ENCODE measurements at regions not wholly inside any gene's neighbourhood (a gene's known extent, or its start where the extent isn't known, plus 50 kb on each side); places are given as distances from the start of the nearest gene placed in this dataset.

DNA sequence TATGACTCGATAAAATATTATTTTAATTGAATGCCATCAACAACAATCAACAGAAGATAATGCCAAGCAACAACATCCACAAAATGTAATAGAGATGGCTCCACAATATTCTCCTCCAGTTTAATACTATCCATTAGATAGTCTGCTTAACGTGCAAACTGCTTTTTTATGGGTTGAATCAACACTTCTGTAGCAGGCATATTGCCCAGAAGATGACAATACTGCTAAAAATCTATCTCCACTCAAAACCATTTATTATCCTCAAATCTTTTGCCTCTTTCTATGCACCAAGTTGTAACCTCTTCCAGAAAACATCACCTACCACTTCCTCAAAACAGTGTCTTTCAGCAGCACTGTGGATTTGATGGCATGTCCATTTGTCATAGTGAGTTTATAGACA, 295.7 kb upstream of the LMCD1 start:
- DNase-seq: no peak

GRCh38 chr3:8206971-8207617, 294.5 kb upstream of the LMCD1 start:
- no peak for DNase-seq

DNA sequence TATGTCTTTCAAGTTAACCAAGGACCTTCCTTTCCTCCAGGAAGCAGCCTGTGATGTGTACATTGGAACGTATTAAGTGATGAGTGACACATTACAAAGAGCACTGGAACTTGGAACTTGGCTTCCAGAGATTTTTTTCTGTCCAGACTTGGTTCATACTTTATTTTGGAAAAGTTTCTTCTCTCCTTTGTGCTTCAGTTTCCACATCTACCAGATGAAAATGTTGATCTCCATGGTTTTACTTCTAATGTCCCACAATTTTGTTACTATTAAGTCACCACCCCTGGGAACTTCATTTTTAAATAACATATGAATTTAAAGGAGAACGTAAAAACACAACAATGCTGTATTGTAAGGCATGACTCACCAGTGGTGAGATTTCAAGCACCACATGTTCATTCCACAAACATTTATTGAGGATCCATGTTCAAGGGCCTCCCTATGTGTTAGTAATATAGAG, 290.7 kb upstream of the LMCD1 start:
- DNase-seq: no peak

- DNase-seq: no peak
These were observed 288.8 kb upstream of the LMCD1 start for GRCh38 chr3:8212794-8213193.

GRCh38 chr3:8213286-8213685, 288.3 kb upstream of the LMCD1 start:
- no peak for DNase-seq

DNA sequence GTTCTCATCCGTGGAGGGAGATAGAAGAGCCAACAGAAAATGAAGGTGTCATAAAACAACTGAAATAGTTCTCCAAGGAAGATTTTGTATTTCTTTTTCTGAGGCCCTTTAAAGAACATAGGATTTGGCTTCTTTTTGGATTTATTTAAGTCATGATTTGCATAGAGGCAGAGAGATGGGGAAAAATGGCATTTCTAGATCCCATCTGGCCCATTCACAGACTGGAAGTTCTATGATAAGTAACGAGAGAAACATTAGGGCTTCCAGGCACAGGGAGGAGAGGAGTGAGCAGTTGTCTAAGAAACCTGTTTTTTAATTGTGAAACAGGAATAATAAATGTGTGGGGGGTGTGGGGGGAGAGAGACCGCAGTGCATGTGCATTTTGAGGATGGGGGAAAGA, 285.8 kb upstream of the LMCD1 start:
- no peak for DNase-seq

DNA sequence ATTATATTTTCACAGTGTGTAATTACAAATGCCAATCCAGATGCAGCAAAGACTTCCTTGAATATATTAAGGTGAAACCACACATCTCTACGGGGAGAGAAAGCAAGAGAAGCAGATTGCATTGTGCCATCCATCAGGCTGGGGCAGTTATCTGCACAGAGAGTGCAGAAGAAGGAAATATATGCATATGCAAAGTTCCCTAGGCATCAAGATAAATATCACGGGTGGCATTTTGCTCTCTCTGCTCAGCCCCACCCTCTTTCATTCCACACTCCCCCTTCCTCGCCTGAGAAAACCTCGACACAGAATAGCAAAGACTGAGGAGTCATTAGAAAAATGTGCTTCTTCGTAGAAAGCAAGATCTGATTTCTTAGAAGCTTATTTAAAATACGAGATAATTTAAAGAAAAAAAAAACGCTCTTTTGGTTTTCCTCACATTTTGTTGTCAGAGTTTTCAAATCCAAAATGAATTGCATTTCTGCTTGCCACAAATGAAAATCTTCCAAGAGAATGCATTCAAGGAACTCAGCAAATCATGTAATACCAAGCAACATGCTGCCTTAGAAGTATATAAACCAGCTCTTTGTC, 283.2 kb upstream of the LMCD1 start:
- DNase-seq: no peak

DNA sequence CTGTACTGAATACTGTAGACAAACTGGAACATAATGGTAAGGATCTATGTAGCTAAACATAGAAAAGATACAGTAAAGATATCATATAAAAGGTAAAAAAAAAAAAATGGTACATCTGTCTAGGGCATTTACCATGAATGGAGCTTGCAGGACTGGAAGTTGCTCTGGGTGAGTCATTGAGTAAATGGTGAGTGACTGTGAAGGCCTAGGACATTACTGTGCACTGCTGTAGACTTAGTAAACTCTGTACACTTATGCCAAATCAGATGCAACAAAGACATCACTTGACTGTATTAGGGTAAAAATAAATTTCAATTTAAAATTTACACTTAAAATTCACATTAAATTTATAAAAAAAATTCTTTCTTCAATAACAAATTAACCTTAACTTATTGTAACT, 281.3 kb upstream of the LMCD1 start:
- no peak for DNase-seq

GRCh38 chr3:8223766-8224165, 277.9 kb upstream of the LMCD1 start:
- DNase-seq: no peak

DNA sequence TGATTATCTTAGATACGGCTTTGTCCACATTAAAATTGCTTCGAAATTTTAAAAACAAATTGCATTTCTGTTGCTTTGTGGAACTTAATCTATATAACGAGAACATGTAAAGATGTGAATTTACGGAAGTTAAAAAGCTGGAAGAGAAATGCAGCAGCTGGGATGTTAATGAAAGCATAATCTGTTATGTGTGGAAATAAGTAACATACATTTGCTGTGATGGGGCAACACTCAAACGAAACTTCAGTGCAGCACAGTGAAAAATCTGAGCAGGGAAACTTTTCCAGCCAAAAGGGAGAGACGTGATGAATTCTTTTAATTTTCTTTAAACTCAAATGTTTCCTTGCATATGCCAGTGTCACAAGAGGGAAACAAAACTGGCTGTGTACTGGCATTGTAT, 276.7 kb upstream of the LMCD1 start:
- no peak for DNase-seq

GRCh38 chr3:8233938-8234337, 267.7 kb upstream of the LMCD1 start:
- DNase-seq: no peak

DNA sequence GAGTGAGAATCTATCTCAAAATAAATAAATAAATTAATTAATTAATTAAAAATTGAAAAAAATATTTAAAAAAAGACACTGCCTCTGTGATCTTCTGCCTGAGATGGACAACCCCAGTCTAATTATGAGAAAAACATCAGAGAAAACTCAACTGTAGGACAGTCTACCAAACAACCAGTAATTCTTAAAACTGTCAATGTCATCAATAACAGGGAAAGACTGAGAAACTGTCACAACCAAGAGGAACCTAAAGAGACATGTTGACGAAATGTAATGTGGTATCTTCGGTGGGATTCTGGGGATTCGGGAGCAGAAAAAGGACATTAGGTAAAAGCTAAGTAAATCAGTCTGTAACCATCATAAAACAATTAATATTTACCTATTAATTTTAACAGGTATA, 265.4 kb upstream of the LMCD1 start:
- no peak for DNase-seq

DNA sequence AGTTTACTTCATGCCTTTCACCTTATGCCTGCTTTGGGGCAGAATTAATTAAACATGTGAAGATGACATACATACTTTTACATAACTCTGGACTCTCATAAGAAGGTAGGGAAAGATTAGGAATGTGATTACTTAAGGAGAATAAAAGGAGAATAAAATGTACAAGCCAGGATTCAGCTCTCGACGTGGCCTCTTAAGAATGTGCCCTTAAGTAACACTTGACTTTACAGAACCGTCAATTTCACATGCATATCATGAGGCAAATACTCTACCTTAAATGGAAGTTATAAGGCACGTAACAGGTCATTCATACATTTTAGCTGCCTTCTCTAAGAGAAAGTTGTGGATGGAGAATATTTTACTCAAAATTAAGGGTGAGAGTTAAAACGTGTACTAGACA, 263.7 kb upstream of the LMCD1 start:
- no peak for DNase-seq

- no peak for DNase-seq
These were observed 263.2 kb upstream of the LMCD1 start for GRCh38 chr3:8238432-8238831.

- DNase-seq: no peak
These were observed 262.5 kb upstream of the LMCD1 start for GRCh38 chr3:8239095-8239494.

DNA sequence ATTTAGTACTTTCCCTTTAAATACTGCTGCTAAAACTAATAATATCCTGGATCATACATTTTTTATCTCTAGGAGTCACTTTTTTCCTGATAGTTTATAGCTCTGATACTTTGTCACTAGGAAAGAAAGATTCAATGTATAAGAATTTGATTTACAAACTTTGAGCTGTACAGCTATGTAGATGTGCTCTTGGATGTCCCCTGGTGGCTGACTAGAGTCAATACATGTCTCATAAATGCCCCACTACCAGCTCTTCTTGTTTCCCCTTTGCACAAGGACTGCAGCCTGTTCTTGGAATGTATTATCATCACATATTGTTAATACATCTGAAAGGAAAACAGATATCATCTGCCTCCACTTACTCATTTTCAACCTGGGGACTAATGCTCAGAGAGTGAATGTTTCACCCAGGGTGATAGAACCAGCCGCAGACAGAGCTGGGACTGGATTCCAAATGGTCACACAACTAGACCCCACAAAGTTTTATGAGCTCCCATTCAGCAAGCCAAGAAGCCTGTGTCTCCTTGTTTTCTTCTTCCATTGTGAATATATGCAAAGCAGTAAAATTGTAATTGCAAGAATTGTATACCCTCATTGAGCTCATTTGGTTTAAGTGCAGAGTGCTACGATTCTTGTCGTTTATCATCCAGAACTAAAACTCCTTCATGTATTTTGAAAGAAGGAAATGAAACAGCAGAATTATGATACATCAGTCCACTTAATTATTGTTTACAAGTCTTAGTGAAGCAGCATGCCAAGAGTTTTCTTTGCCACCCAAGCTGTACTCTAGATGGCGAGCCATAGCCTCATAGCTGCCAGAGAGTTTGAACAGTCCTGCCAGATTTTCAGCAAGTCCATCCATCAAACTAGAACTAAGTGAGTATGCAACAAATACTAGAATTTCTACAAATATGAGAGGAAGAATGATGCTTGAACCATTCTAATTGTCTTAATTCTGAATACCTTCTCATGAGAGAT, 261.6 kb upstream of the LMCD1 start:
- no peak for DNase-seq

GRCh38 chr3:8246070-8246469, 255.6 kb upstream of the LMCD1 start:
- no peak for DNase-seq

- no peak for DNase-seq
These were observed 248.4 kb upstream of the LMCD1 start for GRCh38 chr3:8253201-8253600.

DNA sequence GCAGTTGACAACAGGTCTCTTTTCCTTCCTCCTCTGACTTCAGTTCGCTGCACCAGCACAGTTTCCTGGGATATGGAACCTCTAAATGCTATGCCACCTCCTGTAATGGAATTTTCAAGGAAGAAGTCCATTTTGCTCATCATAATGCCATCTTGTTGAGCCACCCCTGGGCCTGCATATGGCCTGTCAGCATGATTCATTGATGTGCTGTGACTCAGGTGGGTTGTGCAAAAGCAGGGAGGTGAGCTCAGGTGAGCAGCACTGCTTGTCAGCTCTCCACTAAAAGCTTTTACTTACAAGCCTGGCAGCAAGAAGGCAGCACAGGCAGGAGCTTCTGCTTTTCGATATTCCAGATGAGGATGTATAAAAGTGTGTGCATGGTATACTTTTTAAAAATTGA, 247.1 kb upstream of the LMCD1 start:
- no peak for DNase-seq

- DNase-seq: no peak
These were observed 245.9 kb upstream of the LMCD1 start for GRCh38 chr3:8255725-8256124.

GRCh38 chr3:8256441-8257071, 245.1 kb upstream of the LMCD1 start:
- no peak for DNase-seq

DNA sequence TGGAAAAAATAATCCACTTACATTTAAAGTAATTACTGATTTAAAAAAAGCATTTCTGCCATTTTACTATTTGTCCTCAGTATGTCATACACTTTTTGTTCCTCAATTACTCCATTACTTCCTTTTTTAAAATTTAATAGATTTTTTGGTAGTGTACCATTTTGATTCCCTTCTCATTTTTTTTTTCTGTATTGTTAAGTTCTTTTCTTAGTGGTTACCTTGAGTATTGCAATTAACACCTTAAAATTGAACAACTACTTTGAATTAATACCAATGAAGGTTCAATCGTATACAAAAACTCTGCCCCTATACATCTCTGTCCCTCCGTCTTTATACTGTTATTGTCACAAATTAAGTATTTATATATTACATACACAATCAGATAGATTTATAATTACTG, 240.6 kb upstream of the LMCD1 start:
- DNase-seq: no peak

DNA sequence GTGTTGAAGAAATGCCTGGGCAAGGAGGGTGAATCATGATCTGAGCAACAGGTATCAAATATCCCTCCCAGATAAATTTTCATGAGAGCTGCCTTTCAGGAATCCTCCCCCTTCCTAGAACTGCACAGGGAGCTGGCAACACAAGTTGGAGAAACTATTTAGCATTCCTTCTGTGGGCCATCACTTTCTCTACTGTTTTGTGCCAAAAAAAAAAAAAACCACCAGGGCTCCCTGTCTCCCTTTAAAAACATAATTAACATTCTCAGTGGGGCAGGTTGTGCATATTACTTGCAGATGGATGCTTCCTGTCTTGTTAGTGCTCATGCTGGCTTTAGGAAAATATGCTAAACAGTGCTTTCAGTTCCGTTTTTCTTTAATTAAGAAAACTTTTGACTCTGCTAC, 234.9 kb upstream of the LMCD1 start:
- no peak for DNase-seq

- no peak for DNase-seq
These were observed 228.1 kb upstream of the LMCD1 start for GRCh38 chr3:8273479-8273878.

All from activated CD4-positive, alpha-beta T cell treated with anti-CD3 and anti-CD28 coated beads for 1 hour (primary cell).